ENCODE measurements at regions not wholly inside any gene's neighbourhood (a gene's known extent, or its start where the extent isn't known, plus 50 kb on each side); places are given as distances from the start of the nearest gene placed in this dataset.

DNA sequence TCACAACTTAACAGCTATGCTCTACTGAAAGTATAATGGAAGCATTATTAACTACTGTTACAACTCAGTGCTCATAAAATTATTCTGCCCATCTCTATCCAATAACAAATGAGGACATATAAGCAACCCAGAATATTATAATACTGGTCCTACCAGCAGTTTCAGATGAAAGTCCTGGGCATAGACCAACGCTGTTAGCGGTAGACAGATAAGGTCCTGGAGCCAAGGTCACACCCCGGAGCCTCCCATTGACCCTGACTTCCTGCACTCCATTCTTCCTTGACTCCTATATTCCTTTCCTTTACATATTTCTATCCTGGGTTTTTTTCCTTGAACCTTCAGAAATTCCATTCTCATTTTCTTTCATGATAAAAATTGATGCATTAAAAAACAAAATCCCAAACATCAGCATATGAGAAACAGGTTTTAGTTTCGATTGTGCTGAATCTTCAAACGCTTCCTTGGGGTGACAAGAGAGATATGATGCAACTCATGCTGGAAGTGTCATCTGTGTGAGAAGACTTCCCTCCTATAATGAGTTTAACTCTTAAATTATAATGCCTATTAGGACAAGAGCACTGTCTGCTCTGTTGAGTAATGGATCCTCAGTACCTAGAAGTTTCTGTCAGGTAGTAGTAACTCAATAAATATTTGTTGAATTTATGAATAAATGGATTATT lies 831.1 kb downstream of the LRRIQ3 start:
- no peak for DNase-seq
- TF ChIP-seq, protein P1, sequence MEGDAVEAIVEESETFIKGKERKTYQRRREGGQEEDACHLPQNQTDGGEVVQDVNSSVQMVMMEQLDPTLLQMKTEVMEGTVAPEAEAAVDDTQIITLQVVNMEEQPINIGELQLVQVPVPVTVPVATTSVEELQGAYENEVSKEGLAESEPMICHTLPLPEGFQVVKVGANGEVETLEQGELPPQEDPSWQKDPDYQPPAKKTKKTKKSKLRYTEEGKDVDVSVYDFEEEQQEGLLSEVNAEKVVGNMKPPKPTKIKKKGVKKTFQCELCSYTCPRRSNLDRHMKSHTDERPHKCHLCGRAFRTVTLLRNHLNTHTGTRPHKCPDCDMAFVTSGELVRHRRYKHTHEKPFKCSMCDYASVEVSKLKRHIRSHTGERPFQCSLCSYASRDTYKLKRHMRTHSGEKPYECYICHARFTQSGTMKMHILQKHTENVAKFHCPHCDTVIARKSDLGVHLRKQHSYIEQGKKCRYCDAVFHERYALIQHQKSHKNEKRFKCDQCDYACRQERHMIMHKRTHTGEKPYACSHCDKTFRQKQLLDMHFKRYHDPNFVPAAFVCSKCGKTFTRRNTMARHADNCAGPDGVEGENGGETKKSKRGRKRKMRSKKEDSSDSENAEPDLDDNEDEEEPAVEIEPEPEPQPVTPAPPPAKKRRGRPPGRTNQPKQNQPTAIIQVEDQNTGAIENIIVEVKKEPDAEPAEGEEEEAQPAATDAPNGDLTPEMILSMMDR (IDR thresholded peaks at IDR 0.05; ENCODE audit: low read depth, low read length, missing control alignments), result no peak
- Histone ChIP-seq H3K36me3 (replicated peaks) (no peaks in the 10 kb centered on the region), H3K27ac (no peak overlapping the region), H3K27me3 (replicated peaks) (no peaks in the 10 kb centered on the region), H3K4me3 (ENCODE audit: low read depth, low read length) (no peak overlapping the region)
- in situ Hi-C loops (cut with HindIII; ENCODE audit: low pct_ligation_motif_present, low sequenced_read_pairs), result no loop called here

DNA sequence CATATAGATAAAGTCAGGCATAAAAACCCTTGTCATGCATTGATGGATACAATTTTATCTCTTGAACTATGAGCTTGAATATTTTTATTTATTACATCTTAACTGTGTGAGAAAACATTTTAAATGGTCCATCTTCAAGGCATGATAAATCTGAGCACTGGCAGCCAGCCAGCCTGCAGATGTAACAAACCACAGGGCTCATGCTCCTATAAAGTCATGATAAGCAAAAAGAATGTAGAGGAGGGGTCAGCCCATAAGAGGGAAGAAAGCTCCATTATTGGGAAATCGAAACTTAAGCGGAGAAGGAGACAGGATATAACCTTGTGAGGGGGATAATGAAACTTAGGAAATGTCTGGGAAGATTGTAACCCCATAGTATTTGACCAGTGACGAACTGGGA lies 839.0 kb downstream of the LRRIQ3 start:
- TF ChIP-seq, protein P1 (IDR thresholded peaks at IDR 0.05; ENCODE audit: low read depth, low read length, missing control alignments), result no peak
- no peak overlapping the region for H3K4me3 ChIP-seq (ENCODE audit: low read depth, low read length)
- H3K27ac ChIP-seq, result no peak overlapping the region
- H3K36me3 ChIP-seq (replicated peaks), result no peaks in the 10 kb centered on the region
- in situ Hi-C loops (cut with HindIII; ENCODE audit: low pct_ligation_motif_present, low sequenced_read_pairs), result no loop called here
- no peak for DNase-seq
- H3K27me3 ChIP-seq (replicated peaks), result no peaks in the 10 kb centered on the region

DNA sequence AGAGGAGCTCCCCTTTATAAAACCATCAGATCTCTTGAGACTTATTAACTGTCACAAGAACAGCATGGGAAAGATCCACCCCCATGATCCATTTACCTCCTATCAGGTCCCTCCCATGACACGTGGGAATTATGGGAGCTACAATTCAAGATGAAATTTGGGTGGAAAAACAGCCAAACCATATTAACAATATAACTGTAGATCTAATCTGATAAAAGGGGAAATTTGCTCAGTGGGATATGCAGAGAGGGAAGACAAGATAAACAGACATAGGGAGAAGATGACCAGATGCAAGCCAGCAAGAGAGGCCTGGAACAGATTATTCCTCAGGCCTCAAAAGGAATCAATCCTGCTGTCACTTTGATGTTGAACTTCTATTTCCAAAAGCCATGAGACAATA lies 841.5 kb downstream of the LRRIQ3 start:
- no peaks in the 10 kb centered on the region for H3K27me3 ChIP-seq (replicated peaks)
- no peak overlapping the region for H3K27ac ChIP-seq
- TF ChIP-seq, protein P1 (IDR thresholded peaks at IDR 0.05; ENCODE audit: low read depth, low read length, missing control alignments), result no peak
- no peak for DNase-seq
- in situ Hi-C loops (cut with HindIII; ENCODE audit: low pct_ligation_motif_present, low sequenced_read_pairs), result no loop called here
- H3K4me3 ChIP-seq (ENCODE audit: low read depth, low read length), result no peak overlapping the region
- no peaks in the 10 kb centered on the region for H3K36me3 ChIP-seq (replicated peaks)

DNA sequence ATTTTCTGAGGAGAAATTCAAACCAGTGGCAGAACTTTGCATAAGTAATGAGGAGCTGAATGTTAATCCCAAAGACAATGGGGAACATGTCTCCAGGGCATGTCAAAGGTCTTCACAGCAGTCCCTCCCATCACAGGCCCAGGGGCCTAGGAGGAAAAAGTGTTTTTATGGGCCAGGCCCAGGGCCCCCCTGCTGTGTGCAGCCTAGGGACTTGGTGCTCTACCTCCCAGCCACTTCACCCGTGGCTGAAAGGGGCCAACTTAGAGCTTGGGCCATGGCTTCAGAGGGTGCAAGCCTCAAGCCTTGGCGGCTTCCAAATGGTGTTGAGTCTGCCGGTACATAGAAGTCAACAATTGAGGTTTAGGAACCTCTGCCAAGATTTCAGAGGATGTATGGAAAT lies 854.0 kb downstream of the LRRIQ3 start:
- no peak overlapping the region for H3K27ac ChIP-seq
- in situ Hi-C loops (cut with HindIII; ENCODE audit: low pct_ligation_motif_present, low sequenced_read_pairs), result no loop called here
- no peaks in the 10 kb centered on the region for H3K36me3 ChIP-seq (replicated peaks)
- no peak overlapping the region for H3K4me3 ChIP-seq (ENCODE audit: low read depth, low read length)
- TF ChIP-seq, protein P1 (IDR thresholded peaks at IDR 0.05; ENCODE audit: low read depth, low read length, missing control alignments), result no peak
- no peaks in the 10 kb centered on the region for H3K27me3 ChIP-seq (replicated peaks)
- DNase-seq, result no peak

DNA sequence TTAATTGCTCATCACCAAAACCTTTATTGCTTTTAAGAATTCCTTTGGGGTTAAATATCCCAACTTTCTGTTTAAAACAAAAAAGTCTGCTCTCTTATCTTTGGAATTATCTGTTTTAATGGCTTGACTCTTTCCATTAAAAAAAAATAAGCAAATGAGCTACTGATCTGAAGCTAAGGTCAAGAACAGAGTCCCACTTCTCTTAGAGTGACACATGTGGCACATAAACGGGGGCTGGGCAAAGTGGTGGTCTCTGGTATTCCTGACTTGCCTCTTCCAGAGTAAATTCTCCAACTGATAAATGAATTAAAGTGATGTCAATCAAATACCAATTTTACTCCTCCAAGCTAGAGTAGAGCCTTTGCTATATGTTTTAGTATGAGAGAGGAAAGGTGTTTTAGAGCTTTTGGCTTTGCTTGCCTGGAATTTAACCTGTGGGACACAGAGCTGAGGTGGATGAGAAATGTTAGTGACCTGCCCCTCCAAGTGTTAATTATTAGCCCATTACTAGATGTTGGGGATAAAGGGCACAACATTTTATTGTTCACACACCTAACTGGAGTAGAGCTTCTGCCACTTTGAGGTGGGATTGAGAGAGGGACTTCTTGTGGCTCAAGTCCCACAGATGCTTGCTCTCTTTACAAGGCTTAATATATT lies 864.0 kb downstream of the LRRIQ3 start:
- H3K27ac ChIP-seq, result no peak overlapping the region
- H3K27me3 ChIP-seq (replicated peaks), result no peaks in the 10 kb centered on the region
- H3K36me3 ChIP-seq (replicated peaks), result no peaks in the 10 kb centered on the region
- TF ChIP-seq, protein P1 (IDR thresholded peaks at IDR 0.05; ENCODE audit: low read depth, low read length, missing control alignments), result no peak
- DNase-seq, result no peak
- in situ Hi-C loops (cut with HindIII; ENCODE audit: low pct_ligation_motif_present, low sequenced_read_pairs), result no loop called here
- no peak overlapping the region for H3K4me3 ChIP-seq (ENCODE audit: low read depth, low read length)
